Endothelial cell of umbilical vein (primary cell): ENCODE measurements at regions not wholly inside any gene's neighbourhood (a gene's known extent, or its start where the extent isn't known, plus 50 kb on each side); places are given as distances from the start of the nearest gene placed in this dataset.

ENCODE experiments used
- BruUV-seq: library from RNA; stranded (reverse); fragments of 400-500 nt; replicated peaks from 2 replicates; lab custom pipeline; 2021; lab: Mats Ljungman, UMichigan
- CTCF ChIA-PET: fragments of 300-600, 350-600 bp; sonication (Branson Sonifier 250); formaldehyde crosslinking; loops from one replicate; lab custom pipeline; 2021; ENCODE audit warnings: antibody characterized with exemption, inconsistent platforms; lab: Charles Lee
- POLR2A ChIA-PET: fragments of 300-600, 350-600 bp; sonication (Branson Sonifier 250); formaldehyde crosslinking; loops from one replicate; lab custom pipeline; 2021; ENCODE audit warnings: antibody characterized with exemption, inconsistent platforms; lab: Charles Lee
- DNase-seq: peaks from one replicate; pipeline ENCODE4 v3.0.0-alpha.2; 2011; ENCODE audit warnings: low read depth, low spot score
- FAIRE-seq: peaks from 2 replicates; lab custom pipeline; 2011; peaks lifted over from hg19 to GRCh38; lab: Jason Lieb, UNC
- H2AFZ ChIP-seq: 2 replicates; pipeline ENCODE4 v1.6.0; 2012; ENCODE audit warnings: low read depth, low read length, control low read depth, inconsistent platforms
- H3K27ac ChIP-seq: 2 replicates; pipeline ENCODE4 v1.5.1; 2011; ENCODE audit warnings: low read depth, mild to moderate bottlenecking, control low read depth, low read length, moderate library complexity; ENCODE audit not compliant: insufficient read depth
- H3K27me3 ChIP-seq, 2 experiments: 2 replicates each; pipeline versions ENCODE4 v1.6.0 to v1.6.1; 2011; ENCODE audit warnings: low read length in 2 of 2, mixed read lengths in 1 of 2; ENCODE audit not compliant: control insufficient read depth in 2 of 2, insufficient read depth in 2 of 2
- H3K36me3 ChIP-seq, 2 experiments: 2 replicates in 1 of 2; 3 replicates in 1 of 2; pipeline ENCODE4 v1.5.1; 2011; ENCODE audit warnings: low read length in 2 of 2, mild to moderate bottlenecking in 1 of 2, moderate library complexity in 1 of 2; ENCODE audit not compliant: control insufficient read depth in 2 of 2, insufficient read depth in 2 of 2; ENCODE audit errors: extremely low read depth in 1 of 2
- H3K4me1 ChIP-seq: 3 replicates; pipeline ENCODE4 v1.5.1; 2011; ENCODE audit warnings: mild to moderate bottlenecking, low read length; ENCODE audit not compliant: control insufficient read depth, insufficient read depth; ENCODE audit errors: extremely low read depth
- H3K4me2 ChIP-seq: 2 replicates; pipeline ENCODE4 v1.6.1; 2011; ENCODE audit warnings: low read length, control low read depth, mixed read lengths; ENCODE audit not compliant: insufficient read depth
- H3K4me3 ChIP-seq, 3 experiments: fragments of 200-600 bp in 1 of 3; sonication (generic), shearing (Covaris generic) in 1 of 3; replicated peaks in 1 of 3; 2 replicates each; pipeline ENCODE4 v1.5.1; 2011 to 2016; ENCODE audit warnings: control low read depth in 3 of 3, low read length in 3 of 3, mild to moderate bottlenecking in 2 of 3, inconsistent platforms in 1 of 3, low read depth in 1 of 3, moderate library complexity in 1 of 3; ENCODE audit not compliant: insufficient read depth in 1 of 3
- H3K79me2 ChIP-seq: 2 replicates; pipeline ENCODE4 v1.6.0; 2012; ENCODE audit warnings: low read length, inconsistent platforms; ENCODE audit not compliant: control insufficient read depth, insufficient read depth
- H3K9ac ChIP-seq: replicated peaks from 2 replicates; pipeline ENCODE3; 2011; ENCODE audit warnings: low read length, control low read depth; ENCODE audit not compliant: insufficient read depth; ENCODE audit errors: extremely low read depth
- H3K9me1 ChIP-seq: replicated peaks from 3 replicates; pipeline ENCODE4 v1.6.0; 2011; ENCODE audit warnings: mild to moderate bottlenecking, low read length; ENCODE audit not compliant: control insufficient read depth, insufficient read depth; ENCODE audit errors: extremely low read depth
- H3K9me3 ChIP-seq: replicated peaks from 2 replicates; pipeline ENCODE4 v1.5.1; 2012; ENCODE audit warnings: low read length, inconsistent platforms; ENCODE audit not compliant: control insufficient read depth, insufficient read depth
- H4K20me1 ChIP-seq: replicated peaks from 2 replicates; pipeline ENCODE3; 2011; ENCODE audit warnings: mild to moderate bottlenecking, low read length; ENCODE audit not compliant: control insufficient read depth, insufficient read depth; ENCODE audit errors: extremely low read depth
- CTCF ChIP-seq, 2 donors: IDR thresholded peaks; 1 replicate in 1 of 2; 2 replicates in 1 of 2; pipeline ENCODE4 v1.5.1; 2011; ENCODE audit warnings: low read length in 2 of 2, mild to moderate bottlenecking in 2 of 2, moderate library complexity in 2 of 2, control low read depth in 1 of 2, inconsistent platforms in 1 of 2, low read depth in 1 of 2; ENCODE audit not compliant: insufficient read depth in 1 of 2; ENCODE audit errors: extremely low read depth in 1 of 2
- EZH2 ChIP-seq: IDR thresholded peaks from 2 replicates; pipeline ENCODE4 v1.6.1; 2012; ENCODE audit warnings: borderline replicate concordance, low read depth, mild to moderate bottlenecking, moderate library complexity, low read length, inconsistent platforms; ENCODE audit not compliant: severe bottlenecking
- FOS ChIP-seq: IDR thresholded peaks from 2 replicates; pipeline ENCODE4 v1.6.1; 2011; ENCODE audit warnings: mild to moderate bottlenecking, low read length, moderate library complexity, borderline replicate concordance; ENCODE audit not compliant: insufficient read depth
- GATA2 ChIP-seq: IDR thresholded peaks from 2 replicates; pipeline ENCODE4 v1.7.0; 2011; ENCODE audit warnings: low read depth, mild to moderate bottlenecking, moderate library complexity, mixed read lengths, low read length; ENCODE audit not compliant: insufficient read length, insufficient read depth
- JUN ChIP-seq: IDR thresholded peaks from 2 replicates; pipeline ENCODE4 v1.6.1; 2011; ENCODE audit warnings: borderline replicate concordance, low read depth; ENCODE audit not compliant: insufficient read length, insufficient read depth
- MAX ChIP-seq: IDR thresholded peaks from 2 replicates; pipeline ENCODE4 v1.6.1; 2011; ENCODE audit not compliant: insufficient read depth, insufficient read length
- MYC ChIP-seq: IDR thresholded peaks from one replicate; pipeline ENCODE4 v1.6.1; 2011; ENCODE audit warnings: mild to moderate bottlenecking, low read depth, low read length
- POLR2A ChIP-seq: IDR thresholded peaks from 2 replicates; pipeline ENCODE4 v1.6.1; 2012; ENCODE audit warnings: low read depth, mild to moderate bottlenecking, control low read depth, low read length
- POLR2AphosphoS5 ChIP-seq: IDR thresholded peaks from 2 replicates; pipeline ENCODE4 v1.6.1; 2012; ENCODE audit warnings: low read depth, mild to moderate bottlenecking, control low read depth, low read length, moderate library complexity; ENCODE audit not compliant: insufficient read depth
- dilution Hi-C: fragments of 300-500 bp; cut with MboI; formaldehyde crosslinking; loops from one replicate; pipeline ENCODE4 v1.15.0; 2019; ENCODE audit warnings: low sequenced_read_pairs; ENCODE audit not compliant: extremely low pct_ligation_motif_present
- intact Hi-C: fragments of 100-400 bp; cut with micrococcal nuclease; formaldehyde crosslinking; loops from one replicate; pipeline ENCODE4 v1.10.0; 2022

GRCh38 chr1:58041621-58042020, 504.9 kb downstream of the OMA1 start:
- no peak overlapping the region for H3K9ac ChIP-seq
- no peaks in the 10 kb centered on the region for H3K27me3 ChIP-seq
- ChIA-PET CTCF (no interaction called here), POLR2A (no interaction called here)
- H3K27ac ChIP-seq: no peak overlapping the region
- no peaks in the 10 kb centered on the region for H3K9me1 ChIP-seq
- H2AFZ ChIP-seq: no peak overlapping the region
- TF ChIP-seq POLR2AphosphoS5: no peak
- no peak overlapping the region for H3K4me3 ChIP-seq
- intact Hi-C loops: no loop called here
- H4K20me1 ChIP-seq: no peaks in the 10 kb centered on the region
- no peak for FAIRE-seq
- H3K36me3 ChIP-seq: no peaks in the 10 kb centered on the region
- dilution Hi-C loops: no loop called here
- no TSS peak for BruUV-seq
- no peaks in the 10 kb centered on the region for H3K79me2 ChIP-seq
- H3K4me1 ChIP-seq: no peaks in the 10 kb centered on the region
- no peak overlapping the region for H3K4me2 ChIP-seq
- no peak for DNase-seq
- H3K9me3 ChIP-seq: no peaks in the 10 kb centered on the region

- Histone ChIP-seq H3K9me3 (no peaks in the 10 kb centered on the region), H3K36me3 (no peaks in the 10 kb centered on the region), H3K4me2 (no peak overlapping the region), H2AFZ (no peak overlapping the region), H3K27me3 (no peaks in the 10 kb centered on the region), H3K4me3 (no peak overlapping the region), H3K9me1 (no peaks in the 10 kb centered on the region), H3K79me2 (no peaks in the 10 kb centered on the region), H4K20me1 (no peaks in the 10 kb centered on the region), H3K27ac (no peak overlapping the region), H3K9ac (no peak overlapping the region), H3K4me1 (no peaks in the 10 kb centered on the region)
- FAIRE-seq: no peak
- intact Hi-C loops (no loop called here), dilution Hi-C loops (no loop called here)
- ChIA-PET CTCF (no interaction called here), POLR2A (no interaction called here)
- no TSS peak for BruUV-seq
- TF ChIP-seq GATA2 (no peak), JUN (no peak), EZH2 (no peak), FOS (no peak), CTCF (IDR thresholded peaks at IDR 0.05; ENCODE audit: extremely low read depth in 1 of 2, insufficient read depth in 1 of 2, low read depth in 1 of 2, low read length in 2 of 2) (no peak), POLR2A (no peak), MYC (no peak), POLR2AphosphoS5 (no peak), MAX (no peak)
- DNase-seq: no peak
Observed at GRCh38 chr1:58038574-58038973, 508.0 kb downstream of the OMA1 start.
